ENCODE measurements at regions not wholly inside any gene's neighbourhood (a gene's known extent, or its start where the extent isn't known, plus 50 kb on each side); places are given as distances from the start of the nearest gene placed in this dataset.

GRCh38 chr7:46580766-46581165 is 659.7 kb upstream of the IGFBP3 start:
- no peak overlapping the region for H3K4me3 Mint-ChIP-seq
- H3K4me1 Mint-ChIP-seq = no peaks in the 10 kb centered on the region
- peaks cover 7% of the 10 kb centered on the region for H3K36me3 Mint-ChIP-seq
- TF ChIP-seq CTCF (IDR thresholded peaks at IDR 0.05) = no peak
- 85% methylated on average over 5 of the region's 6 CpGs for WGBS (ENCODE audit: insufficient coverage)
- Histone ChIP-seq H3K4me3 (ENCODE audit: low read length) (no peak overlapping the region), H3K27ac (ENCODE audit: low read length) (no peak overlapping the region), H3K4me1 (ENCODE audit: control insufficient read depth, insufficient read depth, low read length) (no peaks in the 10 kb centered on the region), H3K27me3 (ENCODE audit: control insufficient read depth, insufficient read depth, low read length) (no peaks in the 10 kb centered on the region), H3K9me3 (ENCODE audit: control insufficient read depth, insufficient read depth, low read length) (no peaks in the 10 kb centered on the region), H3K36me3 (ENCODE audit: control insufficient read depth, insufficient read depth, low read length) (no peaks in the 10 kb centered on the region)
- ATAC-seq (no peak), DNase-seq (no peak)
- H3K27me3 Mint-ChIP-seq (ENCODE audit: low read depth in 2 of 2) = no peaks in the 10 kb centered on the region
- H3K27ac Mint-ChIP-seq = no peak overlapping the region
- peaks cover 11 to 21% of the 10 kb centered on the region in 2 donors for H3K9me3 Mint-ChIP-seq
- intact Hi-C loops (cut with micrococcal nuclease) = no loop called here

GRCh38 chr7:46577394-46577793 is 656.3 kb upstream of the IGFBP3 start:
- no peak overlapping the region for H3K27ac Mint-ChIP-seq
- H3K36me3 Mint-ChIP-seq = peaks cover 16% of the 10 kb centered on the region
- H3K4me1 Mint-ChIP-seq = no peaks in the 10 kb centered on the region
- peaks cover 13 to 14% of the 10 kb centered on the region in 2 donors for H3K9me3 Mint-ChIP-seq
- H3K27me3 Mint-ChIP-seq (ENCODE audit: low read depth in 2 of 2) = no peaks in the 10 kb centered on the region
- no peaks in the 10 kb centered on the region for H3K4me1 ChIP-seq (ENCODE audit: control insufficient read depth, insufficient read depth, low read length)
- no peak overlapping the region for H3K4me3 ChIP-seq (ENCODE audit: low read length)
- DNase-seq (no peak), ATAC-seq (no peak)
- H3K9me3 ChIP-seq (ENCODE audit: control insufficient read depth, insufficient read depth, low read length) = no peaks in the 10 kb centered on the region
- H3K27ac ChIP-seq (ENCODE audit: low read length) = no peak overlapping the region
- no peaks in the 10 kb centered on the region for H3K27me3 ChIP-seq (ENCODE audit: control insufficient read depth, insufficient read depth, low read length)
- TF ChIP-seq CTCF (IDR thresholded peaks at IDR 0.05) = no peak
- WGBS (ENCODE audit: insufficient coverage) = 76% methylated on average over 1 of the region's 1 CpG
- intact Hi-C loops (cut with micrococcal nuclease) = no loop called here
- no peaks in the 10 kb centered on the region for H3K36me3 ChIP-seq (ENCODE audit: control insufficient read depth, insufficient read depth, low read length)
- H3K4me3 Mint-ChIP-seq = no peak overlapping the region

GRCh38 chr7:46576950-46577349 is 655.9 kb upstream of the IGFBP3 start:
- H3K27ac ChIP-seq (ENCODE audit: low read length) = no peak overlapping the region
- Mint-ChIP-seq H3K4me1 (no peaks in the 10 kb centered on the region), H3K4me3 (no peak overlapping the region), H3K27ac (no peak overlapping the region), H3K36me3 (peaks cover 21% of the 10 kb centered on the region), H3K27me3 (ENCODE audit: low read depth in 2 of 2) (no peaks in the 10 kb centered on the region), H3K9me3 (peaks cover 15 to 17% of the 10 kb centered on the region in 2 donors)
- intact Hi-C loops (cut with micrococcal nuclease) = no loop called here
- no peaks in the 10 kb centered on the region for H3K4me1 ChIP-seq (ENCODE audit: control insufficient read depth, insufficient read depth, low read length)
- TF ChIP-seq CTCF (IDR thresholded peaks at IDR 0.05) = no peak
- no peaks in the 10 kb centered on the region for H3K9me3 ChIP-seq (ENCODE audit: control insufficient read depth, insufficient read depth, low read length)
- DNase-seq = no peak
- H3K27me3 ChIP-seq (ENCODE audit: control insufficient read depth, insufficient read depth, low read length) = no peaks in the 10 kb centered on the region
- H3K4me3 ChIP-seq (ENCODE audit: low read length) = no peak overlapping the region
- H3K36me3 ChIP-seq (ENCODE audit: control insufficient read depth, insufficient read depth, low read length) = no peaks in the 10 kb centered on the region
- ATAC-seq = no peak

- Mint-ChIP-seq H3K9me3 (peaks cover 10 to 13% of the 10 kb centered on the region in 2 donors), H3K4me3 (no peak overlapping the region), H3K36me3 (peaks cover 15% of the 10 kb centered on the region), H3K4me1 (no peaks in the 10 kb centered on the region), H3K27ac (no peak overlapping the region), H3K27me3 (ENCODE audit: low read depth in 2 of 2) (no peaks in the 10 kb centered on the region)
- Histone ChIP-seq H3K4me1 (ENCODE audit: control insufficient read depth, insufficient read depth, low read length) (no peaks in the 10 kb centered on the region), H3K27ac (ENCODE audit: low read length) (no peak overlapping the region), H3K36me3 (ENCODE audit: control insufficient read depth, insufficient read depth, low read length) (no peaks in the 10 kb centered on the region), H3K27me3 (ENCODE audit: control insufficient read depth, insufficient read depth, low read length) (no peaks in the 10 kb centered on the region), H3K9me3 (ENCODE audit: control insufficient read depth, insufficient read depth, low read length) (no peaks in the 10 kb centered on the region), H3K4me3 (ENCODE audit: low read length) (no peak overlapping the region)
- intact Hi-C loops (cut with micrococcal nuclease) = no loop called here
- TF ChIP-seq CTCF (IDR thresholded peaks at IDR 0.05) = no peak
- ATAC-seq (no peak), DNase-seq (no peak)
- 93% methylated on average over 1 of the region's 2 CpGs for WGBS (ENCODE audit: insufficient coverage)
Observed at GRCh38 chr7:46572691-46573090, 651.6 kb upstream of the IGFBP3 start.

All from natural killer cell (primary cell).